Smooth muscle cell (in vitro differentiated cells): ENCODE measurements at regions not wholly inside any gene's neighbourhood (a gene's known extent, or its start where the extent isn't known, plus 50 kb on each side); places are given as distances from the start of the nearest gene placed in this dataset.

Experiments used
- DNase-seq: peaks from one replicate; lab custom pipeline; 2025; ENCODE audit not compliant: unreplicated experiment; lab: John Stamatoyannopoulos, UW
- H2AFZ ChIP-seq: fragments of 200-600 bp; sonication (generic); 2 replicates; pipeline ENCODE4 v1.6.0; 2016; ENCODE audit warnings: antibody characterized with exemption, low read depth, mild to moderate bottlenecking
- H3F3A ChIP-seq: fragments of 200-600 bp; sonication (generic); 2 replicates; pipeline ENCODE4 v1.6.0; 2017; ENCODE audit warnings: antibody characterized with exemption, low read depth
- H3K27ac ChIP-seq: fragments of 200-600 bp; sonication (generic); 2 replicates; pipeline ENCODE4 v1.5.1; 2016; ENCODE audit warnings: low read depth, mild to moderate bottlenecking
- H3K27me3 ChIP-seq: fragments of 200-600 bp; sonication (generic); 2 replicates; pipeline ENCODE4 v1.6.1; 2016; ENCODE audit warnings: low read depth, mild to moderate bottlenecking
- H3K36me3 ChIP-seq: fragments of 200-600 bp; sonication (generic); 2 replicates; pipeline ENCODE4 v1.5.1; 2016; ENCODE audit warnings: low read depth
- H3K4me1 ChIP-seq: fragments of 200-600 bp; sonication (generic); 2 replicates; pipeline ENCODE4 v1.5.1; 2016; ENCODE audit warnings: low read depth
- H3K4me2 ChIP-seq: fragments of 200-600 bp; sonication (generic); 2 replicates; pipeline ENCODE4 v1.6.0; 2016; ENCODE audit warnings: mild to moderate bottlenecking
- H3K4me3 ChIP-seq: fragments of 200-600 bp; sonication (generic); 2 replicates; pipeline ENCODE4 v1.5.1; 2016; ENCODE audit warnings: mild to moderate bottlenecking
- H3K79me2 ChIP-seq: fragments of 200-600 bp; sonication (generic); 2 replicates; pipeline ENCODE4 v1.6.0; 2016; ENCODE audit warnings: low read depth, mild to moderate bottlenecking
- H3K9ac ChIP-seq: fragments of 200-600 bp; sonication (generic); 2 replicates; pipeline ENCODE4 v1.6.0; 2016; ENCODE audit warnings: low read depth
- H3K9me3 ChIP-seq: fragments of 200-600 bp; sonication (generic); replicated peaks from 2 replicates; pipeline ENCODE4 v1.5.1; 2016; ENCODE audit warnings: low read depth
- H4K20me1 ChIP-seq: fragments of 200-600 bp; sonication (generic); 2 replicates; pipeline ENCODE4 v1.6.0; 2016; ENCODE audit warnings: low read depth
- WGBS: methylation state at CpG from one replicate; pipeline ENCODE4 v1.1.7; 2016; ENCODE audit warnings: low lambda C conversion rate; 5-methylcytosine and 5-hydroxymethylcytosine counted together
- TF ChIP-seq, protein P1 (sequence below): fragments of 200-600 bp; sonication (generic); IDR thresholded peaks from 2 replicates; pipeline ENCODE4 v1.5.1; 2017; ENCODE audit warnings: borderline replicate concordance, mild to moderate bottlenecking, antibody characterized with exemption; ENCODE audit not compliant: insufficient read depth, poor library complexity, severe bottlenecking

DNA sequence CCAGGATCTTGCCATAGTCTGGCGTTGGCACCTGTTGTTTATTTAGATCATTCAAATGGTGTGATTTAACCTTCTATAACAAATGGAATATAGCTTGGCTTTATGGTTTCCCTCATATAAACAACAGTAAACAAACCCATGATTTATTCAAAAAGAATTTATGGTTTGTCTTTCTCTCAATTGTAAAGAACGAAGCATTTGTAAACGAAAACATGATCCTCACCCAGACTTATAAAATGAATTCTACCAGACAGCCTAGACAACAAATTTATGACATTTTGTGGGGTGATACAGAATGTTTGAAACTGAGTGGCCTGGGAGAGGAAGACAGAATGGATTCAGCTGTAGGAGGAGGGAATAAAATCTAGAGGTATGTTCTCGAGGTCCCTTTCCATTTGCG, 66.1 kb upstream of the PTGFR start:
- H3K27ac ChIP-seq = no peak overlapping the region
- H3K36me3 ChIP-seq = no peaks in the 10 kb centered on the region
- H3F3A ChIP-seq = no peaks in the 10 kb centered on the region
- H3K27me3 ChIP-seq = no peaks in the 10 kb centered on the region
- no peak overlapping the region for H2AFZ ChIP-seq
- H3K4me3 ChIP-seq = no peak overlapping the region
- H3K4me1 ChIP-seq = no peaks in the 10 kb centered on the region
- no peak overlapping the region for H3K9ac ChIP-seq
- no peak for DNase-seq
- H3K9me3 ChIP-seq = no peaks in the 10 kb centered on the region
- no peak overlapping the region for H3K4me2 ChIP-seq
- 79% methylated on average over 5 of the region's 5 CpGs for WGBS
- no peaks in the 10 kb centered on the region for H3K79me2 ChIP-seq
- TF ChIP-seq, protein P1, sequence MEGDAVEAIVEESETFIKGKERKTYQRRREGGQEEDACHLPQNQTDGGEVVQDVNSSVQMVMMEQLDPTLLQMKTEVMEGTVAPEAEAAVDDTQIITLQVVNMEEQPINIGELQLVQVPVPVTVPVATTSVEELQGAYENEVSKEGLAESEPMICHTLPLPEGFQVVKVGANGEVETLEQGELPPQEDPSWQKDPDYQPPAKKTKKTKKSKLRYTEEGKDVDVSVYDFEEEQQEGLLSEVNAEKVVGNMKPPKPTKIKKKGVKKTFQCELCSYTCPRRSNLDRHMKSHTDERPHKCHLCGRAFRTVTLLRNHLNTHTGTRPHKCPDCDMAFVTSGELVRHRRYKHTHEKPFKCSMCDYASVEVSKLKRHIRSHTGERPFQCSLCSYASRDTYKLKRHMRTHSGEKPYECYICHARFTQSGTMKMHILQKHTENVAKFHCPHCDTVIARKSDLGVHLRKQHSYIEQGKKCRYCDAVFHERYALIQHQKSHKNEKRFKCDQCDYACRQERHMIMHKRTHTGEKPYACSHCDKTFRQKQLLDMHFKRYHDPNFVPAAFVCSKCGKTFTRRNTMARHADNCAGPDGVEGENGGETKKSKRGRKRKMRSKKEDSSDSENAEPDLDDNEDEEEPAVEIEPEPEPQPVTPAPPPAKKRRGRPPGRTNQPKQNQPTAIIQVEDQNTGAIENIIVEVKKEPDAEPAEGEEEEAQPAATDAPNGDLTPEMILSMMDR = no peak
- H4K20me1 ChIP-seq = no peaks in the 10 kb centered on the region

DNA sequence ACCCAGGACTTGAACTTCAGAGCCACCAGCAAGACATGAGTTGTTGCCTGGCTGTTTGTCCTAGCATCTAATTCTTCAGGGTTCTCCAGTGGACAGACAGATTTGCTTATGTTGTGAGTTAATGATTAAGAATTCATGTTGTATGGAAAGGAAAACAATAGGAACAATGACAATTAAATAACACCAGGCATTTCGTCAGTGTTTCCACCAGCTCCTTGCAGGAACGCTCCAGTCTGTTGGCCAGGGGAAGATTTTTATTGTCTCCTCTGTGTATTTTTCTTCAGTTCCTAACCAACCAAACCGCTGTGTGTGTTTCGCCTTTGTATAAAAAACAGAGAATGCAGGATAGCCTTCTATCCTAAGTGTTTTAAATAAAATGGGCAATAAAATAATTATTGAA, 64.4 kb upstream of the PTGFR start:
- Histone ChIP-seq H2AFZ (peak overlapping the region; percentile 26), H3K27ac (no peak overlapping the region), H3K36me3 (no peaks in the 10 kb centered on the region), H3K4me2 (no peak overlapping the region), H3K27me3 (no peaks in the 10 kb centered on the region), H3K79me2 (no peaks in the 10 kb centered on the region), H3F3A (no peaks in the 10 kb centered on the region), H3K4me1 (no peaks in the 10 kb centered on the region), H3K9me3 (no peaks in the 10 kb centered on the region), H3K4me3 (no peak overlapping the region), H3K9ac (no peak overlapping the region), H4K20me1 (no peaks in the 10 kb centered on the region)
- DNase-seq = no peak
- TF ChIP-seq, protein P1 = no peak
- WGBS = 72% methylated on average over 4 of the region's 4 CpGs

DNA sequence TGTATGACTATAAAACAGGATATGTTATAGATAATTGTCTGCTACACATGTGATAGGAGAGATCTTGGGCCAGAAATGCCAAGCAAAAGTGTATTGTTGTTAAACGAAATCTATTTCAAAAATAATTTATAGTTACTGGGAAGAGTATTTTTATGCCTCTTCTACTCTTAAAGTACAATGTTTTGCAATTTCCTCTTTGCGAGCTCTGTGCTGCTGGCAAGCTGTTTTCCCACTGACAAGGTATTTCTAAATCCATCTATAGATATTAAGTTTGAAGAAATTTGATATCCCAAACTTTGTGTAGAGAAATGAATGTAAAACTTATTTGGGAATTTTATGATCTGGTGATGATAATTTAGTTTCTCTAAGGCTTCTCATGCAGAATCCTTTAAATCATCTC, 63.3 kb upstream of the PTGFR start:
- H3K79me2 ChIP-seq = no peaks in the 10 kb centered on the region
- no peak overlapping the region for H3K4me2 ChIP-seq
- H3K4me1 ChIP-seq = no peaks in the 10 kb centered on the region
- H3F3A ChIP-seq = no peaks in the 10 kb centered on the region
- H3K27me3 ChIP-seq = no peaks in the 10 kb centered on the region
- no peaks in the 10 kb centered on the region for H4K20me1 ChIP-seq
- H3K9ac ChIP-seq = no peak overlapping the region
- TF ChIP-seq, protein P1 = no peak
- no peak overlapping the region for H3K4me3 ChIP-seq
- DNase-seq = no peak
- H3K9me3 ChIP-seq = no peaks in the 10 kb centered on the region
- no peak overlapping the region for H3K27ac ChIP-seq
- no peak overlapping the region for H2AFZ ChIP-seq
- WGBS = 52% methylated on average over 2 of the region's 2 CpGs
- no peaks in the 10 kb centered on the region for H3K36me3 ChIP-seq

DNA sequence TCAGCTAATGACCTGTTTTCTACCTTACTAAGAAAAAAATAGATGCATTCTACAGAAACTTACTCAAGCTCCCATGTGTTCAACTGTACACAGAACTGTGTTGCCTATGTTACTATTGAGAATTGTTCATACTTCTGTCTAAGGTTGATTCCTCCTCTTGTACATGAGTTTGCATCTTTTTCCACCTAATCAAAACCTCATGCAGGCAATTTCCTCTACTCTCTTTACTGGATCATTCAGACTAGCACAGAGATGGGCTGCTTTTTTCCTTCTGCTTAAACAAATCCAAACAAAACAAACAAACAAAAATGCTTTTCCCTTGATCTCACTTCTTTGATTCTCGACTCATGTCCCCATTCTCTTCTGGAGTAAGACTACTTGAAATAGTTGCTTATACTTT, 58.8 kb upstream of the PTGFR start:
- no peak overlapping the region for H3K9ac ChIP-seq
- no peak overlapping the region for H2AFZ ChIP-seq
- no peak overlapping the region for H3K4me3 ChIP-seq
- no peaks in the 10 kb centered on the region for H3K27me3 ChIP-seq
- WGBS = 57% methylated on average over 1 of the region's 1 CpG
- no peak for DNase-seq
- no peaks in the 10 kb centered on the region for H3K9me3 ChIP-seq
- no peak overlapping the region for H3K4me2 ChIP-seq
- H3K27ac ChIP-seq = no peak overlapping the region
- H3K36me3 ChIP-seq = no peaks in the 10 kb centered on the region
- no peaks in the 10 kb centered on the region for H3K79me2 ChIP-seq
- H4K20me1 ChIP-seq = no peaks in the 10 kb centered on the region
- H3K4me1 ChIP-seq = no peaks in the 10 kb centered on the region
- TF ChIP-seq, protein P1 = no peak
- no peaks in the 10 kb centered on the region for H3F3A ChIP-seq
